Uterus (tissue), 2 donors: ENCODE measurements at regions not wholly inside any gene's neighbourhood (a gene's known extent, or its start where the extent isn't known, plus 50 kb on each side); places are given as distances from the start of the nearest gene placed in this dataset.

Source experiments
- CTCF ChIP-seq, 4 experiments: fragments of 200-600 bp in 2 of 4; fragments of 450-650 bp in 2 of 4; sonication (generic) in 2 of 4; IDR thresholded peaks; one replicate each; pipeline ENCODE4 v1.5.1; 2016 to 2019; ENCODE audit warnings: antibody characterized with exemption in 4 of 4, mild to moderate bottlenecking in 2 of 4, moderate library complexity in 1 of 4
- POLR2A ChIP-seq, 2 donors: fragments of 450-650 bp; IDR thresholded peaks; one replicate each; pipeline ENCODE4 v1.6.1; 2016; ENCODE audit warnings: antibody characterized with exemption in 2 of 2, mild to moderate bottlenecking in 1 of 2, moderate library complexity in 1 of 2

GRCh38 chr17:52885882-52886281, 727.4 kb upstream of the CA10 start:
- TF ChIP-seq CTCF (IDR thresholded peaks at IDR 0.05) (no peak), POLR2A (IDR thresholded peaks at IDR 0.05) (no peak)
